ENCODE measurements at regions not wholly inside any gene's neighbourhood (a gene's known extent, or its start where the extent isn't known, plus 50 kb on each side); places are given as distances from the start of the nearest gene placed in this dataset.

DNA sequence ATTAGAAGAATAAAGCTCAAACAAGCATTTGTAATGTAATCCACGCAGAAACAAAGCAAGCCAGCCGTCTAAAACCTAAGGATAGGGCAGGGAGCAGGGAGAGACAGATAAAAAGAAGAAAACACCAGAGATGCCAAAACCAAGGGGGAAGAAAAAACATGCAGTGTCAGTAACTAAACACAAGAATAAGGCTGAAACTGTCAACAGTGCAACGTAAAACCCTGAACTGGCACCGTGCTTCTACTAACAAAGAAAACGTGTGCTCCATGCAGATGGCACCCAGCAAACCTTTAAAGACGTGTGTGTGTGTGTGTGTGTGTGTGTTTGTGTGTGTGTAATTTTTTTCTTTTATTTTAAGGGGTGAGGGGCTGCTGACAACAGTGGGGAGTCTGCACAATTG, 88.4 kb upstream of the TAB2 start:
- TF ChIP-seq, protein P1, sequence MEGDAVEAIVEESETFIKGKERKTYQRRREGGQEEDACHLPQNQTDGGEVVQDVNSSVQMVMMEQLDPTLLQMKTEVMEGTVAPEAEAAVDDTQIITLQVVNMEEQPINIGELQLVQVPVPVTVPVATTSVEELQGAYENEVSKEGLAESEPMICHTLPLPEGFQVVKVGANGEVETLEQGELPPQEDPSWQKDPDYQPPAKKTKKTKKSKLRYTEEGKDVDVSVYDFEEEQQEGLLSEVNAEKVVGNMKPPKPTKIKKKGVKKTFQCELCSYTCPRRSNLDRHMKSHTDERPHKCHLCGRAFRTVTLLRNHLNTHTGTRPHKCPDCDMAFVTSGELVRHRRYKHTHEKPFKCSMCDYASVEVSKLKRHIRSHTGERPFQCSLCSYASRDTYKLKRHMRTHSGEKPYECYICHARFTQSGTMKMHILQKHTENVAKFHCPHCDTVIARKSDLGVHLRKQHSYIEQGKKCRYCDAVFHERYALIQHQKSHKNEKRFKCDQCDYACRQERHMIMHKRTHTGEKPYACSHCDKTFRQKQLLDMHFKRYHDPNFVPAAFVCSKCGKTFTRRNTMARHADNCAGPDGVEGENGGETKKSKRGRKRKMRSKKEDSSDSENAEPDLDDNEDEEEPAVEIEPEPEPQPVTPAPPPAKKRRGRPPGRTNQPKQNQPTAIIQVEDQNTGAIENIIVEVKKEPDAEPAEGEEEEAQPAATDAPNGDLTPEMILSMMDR (conservative IDR thresholded peaks at IDR 0.05; ENCODE audit: low read depth in 2 of 2): no peak
- no peak for TF ChIP-seq POLR2AphosphoS5 (IDR thresholded peaks at IDR 0.05; ENCODE audit: low read depth)
- TF ChIP-seq EZH2 (IDR thresholded peaks at IDR 0.05; ENCODE audit: low read depth, unreplicated experiment): no peak
